Vagina (tissue), 2 donors: ENCODE measurements at regions not wholly inside any gene's neighbourhood (a gene's known extent, or its start where the extent isn't known, plus 50 kb on each side); places are given as distances from the start of the nearest gene placed in this dataset.

ENCODE experiments used
- DNase-seq, 2 donors: peaks; one replicate each; pipeline ENCODE4 v3.0.0-alpha.2; 2017; ENCODE audit errors: extremely low spot score in 2 of 2
- H3K27ac ChIP-seq: fragments of 200-600 bp; sonication (generic); one replicate; pipeline ENCODE4 v1.5.1; 2019
- H3K27me3 ChIP-seq: fragments of 200-600 bp; sonication (generic); one replicate; pipeline ENCODE4 v1.5.1; 2019
- H3K36me3 ChIP-seq, 2 donors: fragments of 200-600 bp; sonication (generic); one replicate each; pipeline ENCODE4 v1.5.1; 2017 to 2019
- H3K4me1 ChIP-seq: fragments of 200-600 bp; sonication (generic); one replicate; pipeline ENCODE4 v1.5.1; 2019
- H3K4me3 ChIP-seq, 2 donors: fragments of 200-600 bp; sonication (generic); 1 replicate in 1 of 2; 2 replicates in 1 of 2; pipeline ENCODE4 v1.5.1; 2016 to 2019
- H3K9me3 ChIP-seq: fragments of 200-600 bp; sonication (generic); one replicate; pipeline ENCODE4 v1.5.1; 2019
- POLR2A ChIP-seq, 2 donors: fragments of 450-650 bp; IDR thresholded peaks; one replicate each; pipeline ENCODE4 v1.6.1; 2017; ENCODE audit warnings: antibody characterized with exemption in 2 of 2, mild to moderate bottlenecking in 2 of 2, moderate library complexity in 2 of 2
- POLR2AphosphoS5 ChIP-seq, 2 donors: sonication (generic); formaldehyde crosslinking; IDR thresholded peaks; one replicate each; pipeline ENCODE4 v1.9.0; 2017; ENCODE audit warnings: antibody characterized with exemption in 2 of 2, mild to moderate bottlenecking in 2 of 2, low read depth in 1 of 2; ENCODE audit not compliant: insufficient read depth in 1 of 2
- intact Hi-C: fragments of 100-400 bp; cut with DNase I; formaldehyde crosslinking; loops from one replicate; pipeline ENCODE4 v1.15.1; 2023
- TF ChIP-seq, protein P1 (sequence below), 3 experiments: fragments of 450-650 bp in 2 of 3; fragments of 200-600 bp in 1 of 3; sonication (generic) in 1 of 3; IDR thresholded peaks; one replicate each; pipeline ENCODE4 v1.5.1; 2017 to 2019; ENCODE audit warnings: antibody characterized with exemption in 3 of 3, mild to moderate bottlenecking in 2 of 3, moderate library complexity in 2 of 3

DNA sequence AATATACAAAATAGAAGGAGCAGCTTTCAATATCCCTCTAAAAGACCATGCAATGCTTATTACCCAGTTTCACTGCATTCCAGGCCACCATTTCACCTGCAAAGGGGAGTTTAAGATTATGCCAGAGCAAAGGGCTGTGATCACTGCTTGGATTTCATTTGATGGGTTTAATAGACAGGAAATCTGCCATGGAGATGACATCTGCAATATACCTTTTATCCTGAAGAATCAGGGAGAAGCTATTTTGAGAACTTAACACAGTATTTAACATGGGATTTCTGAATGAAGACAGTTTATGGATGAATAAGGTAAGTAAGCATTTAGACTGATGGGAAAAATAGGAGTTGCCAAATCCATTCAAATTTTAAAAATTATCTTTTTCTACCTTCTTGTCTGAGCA lies 303.0 kb upstream of the SLC8A1 start:
- intact Hi-C loops = no loop called here
- Histone ChIP-seq H3K36me3 (no peaks in the 10 kb centered on the region), H3K27ac (no peak overlapping the region), H3K4me1 (peaks cover 4% of the 10 kb centered on the region), H3K9me3 (no peaks in the 10 kb centered on the region), H3K4me3 (no peak overlapping the region), H3K27me3 (no peaks in the 10 kb centered on the region)
- TF ChIP-seq POLR2AphosphoS5 (IDR thresholded peaks at IDR 0.05; ENCODE audit: insufficient read depth in 1 of 2, low read depth in 1 of 2) = no peak
- TF ChIP-seq, protein P1, sequence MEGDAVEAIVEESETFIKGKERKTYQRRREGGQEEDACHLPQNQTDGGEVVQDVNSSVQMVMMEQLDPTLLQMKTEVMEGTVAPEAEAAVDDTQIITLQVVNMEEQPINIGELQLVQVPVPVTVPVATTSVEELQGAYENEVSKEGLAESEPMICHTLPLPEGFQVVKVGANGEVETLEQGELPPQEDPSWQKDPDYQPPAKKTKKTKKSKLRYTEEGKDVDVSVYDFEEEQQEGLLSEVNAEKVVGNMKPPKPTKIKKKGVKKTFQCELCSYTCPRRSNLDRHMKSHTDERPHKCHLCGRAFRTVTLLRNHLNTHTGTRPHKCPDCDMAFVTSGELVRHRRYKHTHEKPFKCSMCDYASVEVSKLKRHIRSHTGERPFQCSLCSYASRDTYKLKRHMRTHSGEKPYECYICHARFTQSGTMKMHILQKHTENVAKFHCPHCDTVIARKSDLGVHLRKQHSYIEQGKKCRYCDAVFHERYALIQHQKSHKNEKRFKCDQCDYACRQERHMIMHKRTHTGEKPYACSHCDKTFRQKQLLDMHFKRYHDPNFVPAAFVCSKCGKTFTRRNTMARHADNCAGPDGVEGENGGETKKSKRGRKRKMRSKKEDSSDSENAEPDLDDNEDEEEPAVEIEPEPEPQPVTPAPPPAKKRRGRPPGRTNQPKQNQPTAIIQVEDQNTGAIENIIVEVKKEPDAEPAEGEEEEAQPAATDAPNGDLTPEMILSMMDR (IDR thresholded peaks at IDR 0.05) = no peak
- TF ChIP-seq POLR2A (IDR thresholded peaks at IDR 0.05) = no peak
- DNase-seq = no peak

DNA sequence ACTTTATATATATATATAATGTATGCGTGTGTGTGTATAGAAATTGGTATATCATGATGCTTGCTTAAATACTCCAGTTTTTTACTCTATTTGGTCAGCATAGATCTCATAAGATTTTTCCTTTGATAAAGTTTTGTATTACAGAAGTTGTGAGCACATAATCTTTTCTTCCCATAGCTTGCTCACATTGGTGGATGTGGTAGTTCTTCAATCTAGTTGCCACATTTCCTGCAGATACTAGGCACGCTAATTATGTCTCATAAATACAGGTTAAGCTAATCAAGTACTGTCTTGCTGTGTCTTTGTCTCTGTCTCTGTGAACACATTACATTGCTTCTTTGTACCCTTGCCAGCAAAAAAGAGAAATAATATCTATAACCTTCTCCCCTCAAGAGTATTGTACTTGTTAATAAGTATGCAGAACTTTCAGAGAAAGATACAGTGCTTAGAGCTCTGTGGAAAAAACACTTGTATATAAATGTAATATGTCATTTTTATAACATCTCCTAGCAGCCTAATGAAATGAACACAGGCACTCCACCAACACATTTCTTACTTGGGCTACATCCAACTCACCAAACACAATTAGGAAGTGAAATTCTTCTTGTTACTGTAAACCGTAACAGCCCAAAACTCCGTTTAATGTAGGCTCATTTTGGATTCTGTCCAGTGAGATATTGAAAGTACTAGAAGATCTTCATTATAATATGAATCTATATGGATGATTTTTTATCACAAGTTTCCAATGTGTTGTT lies 306.7 kb upstream of the SLC8A1 start:
- H3K27me3 ChIP-seq = no peaks in the 10 kb centered on the region
- no peak overlapping the region for H3K4me3 ChIP-seq
- H3K27ac ChIP-seq = no peak overlapping the region
- no peaks in the 10 kb centered on the region for H3K9me3 ChIP-seq
- H3K36me3 ChIP-seq = no peaks in the 10 kb centered on the region
- DNase-seq = no peak
- TF ChIP-seq, protein P1 (IDR thresholded peaks at IDR 0.05) = no peak
- TF ChIP-seq POLR2AphosphoS5 (IDR thresholded peaks at IDR 0.05; ENCODE audit: insufficient read depth in 1 of 2, low read depth in 1 of 2) (no peak), POLR2A (IDR thresholded peaks at IDR 0.05) (no peak)
- H3K4me1 ChIP-seq = peaks cover 4% of the 10 kb centered on the region
- intact Hi-C loops = no loop called here

DNA sequence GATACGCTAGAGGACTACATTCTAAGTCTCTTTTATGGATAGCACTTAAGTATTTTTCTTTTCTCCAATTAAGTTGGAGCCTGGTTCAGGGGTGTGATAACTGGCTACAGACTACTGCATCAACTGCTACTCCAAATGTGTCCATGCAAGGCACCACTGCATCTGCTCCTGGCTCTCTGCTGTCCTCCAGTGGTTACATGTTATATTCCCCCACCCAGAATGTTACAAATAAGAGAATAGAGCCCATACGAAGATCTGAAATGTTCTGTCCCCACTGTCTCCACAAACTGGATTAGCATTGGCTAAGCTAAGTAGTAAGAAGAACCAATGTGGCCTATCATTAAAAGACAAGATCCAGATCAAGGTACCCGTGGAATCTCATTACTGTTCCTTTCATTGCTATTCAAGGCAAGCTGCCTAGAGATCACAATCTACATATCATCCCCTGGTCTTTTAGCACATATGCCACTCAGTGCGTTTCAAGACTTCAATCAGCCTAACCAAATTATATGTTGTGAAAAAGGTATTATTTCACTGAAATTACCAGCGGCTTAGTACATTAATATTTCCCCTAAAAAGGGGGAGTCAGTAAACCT lies 308.3 kb upstream of the SLC8A1 start:
- no peak for DNase-seq
- TF ChIP-seq POLR2AphosphoS5 (IDR thresholded peaks at IDR 0.05; ENCODE audit: insufficient read depth in 1 of 2, low read depth in 1 of 2) = no peak
- TF ChIP-seq, protein P1 (IDR thresholded peaks at IDR 0.05) = peak in 1 of 3 experiments; percentile 35
- H3K27me3 ChIP-seq = no peaks in the 10 kb centered on the region
- H3K4me1 ChIP-seq = peaks cover 4% of the 10 kb centered on the region
- no peaks in the 10 kb centered on the region for H3K9me3 ChIP-seq
- H3K27ac ChIP-seq = no peak overlapping the region
- no peak overlapping the region for H3K4me3 ChIP-seq
- no peaks in the 10 kb centered on the region for H3K36me3 ChIP-seq
- intact Hi-C loops = no loop called here

DNA sequence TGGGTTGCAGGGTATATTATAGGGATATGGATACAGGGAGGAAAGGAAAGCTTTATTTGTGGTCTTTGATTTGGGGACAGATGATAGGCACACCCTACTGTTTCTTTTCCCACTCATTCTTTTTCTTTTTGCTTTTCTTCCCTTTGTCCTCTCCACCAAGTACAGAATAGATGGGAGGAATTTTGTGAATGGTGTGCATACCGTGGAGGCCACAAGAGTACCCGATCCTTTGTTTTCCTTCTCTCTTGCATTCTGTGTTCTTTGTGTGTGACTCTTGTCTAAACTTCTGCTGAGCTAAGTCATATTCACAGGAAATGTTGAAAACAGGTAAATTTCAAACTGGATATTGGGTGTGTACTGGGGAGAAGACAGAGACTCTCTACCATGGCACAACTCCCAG lies 321.4 kb upstream of the SLC8A1 start:
- H3K4me1 ChIP-seq = no peaks in the 10 kb centered on the region
- intact Hi-C loops = no loop called here
- TF ChIP-seq POLR2A (IDR thresholded peaks at IDR 0.05) = no peak
- TF ChIP-seq, protein P1 (IDR thresholded peaks at IDR 0.05) = no peak
- TF ChIP-seq POLR2AphosphoS5 (IDR thresholded peaks at IDR 0.05; ENCODE audit: insufficient read depth in 1 of 2, low read depth in 1 of 2) = no peak
- no peak for DNase-seq
- no peaks in the 10 kb centered on the region for H3K36me3 ChIP-seq
- no peaks in the 10 kb centered on the region for H3K27me3 ChIP-seq
- no peak overlapping the region for H3K4me3 ChIP-seq
- no peak overlapping the region for H3K27ac ChIP-seq
- no peaks in the 10 kb centered on the region for H3K9me3 ChIP-seq

DNA sequence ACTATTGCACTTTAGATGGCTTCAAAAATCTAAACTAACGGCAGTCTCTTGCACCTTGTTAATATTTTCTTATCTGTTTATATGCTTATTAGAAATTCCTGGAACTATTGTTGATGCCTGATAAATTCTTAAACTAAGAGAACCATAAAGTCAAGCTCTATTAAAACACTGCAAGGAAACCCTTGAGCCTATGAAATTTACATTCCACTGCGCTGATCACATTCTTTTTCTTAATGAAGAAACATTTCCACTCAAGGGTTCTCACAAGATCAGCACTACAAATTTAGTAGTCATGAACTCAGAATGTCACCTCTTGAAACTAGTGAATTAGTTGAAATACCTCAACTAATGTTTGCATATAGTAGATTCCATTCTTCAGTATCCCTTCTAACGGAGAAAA lies 331.8 kb upstream of the SLC8A1 start:
- Histone ChIP-seq H3K36me3 (no peaks in the 10 kb centered on the region), H3K27me3 (no peaks in the 10 kb centered on the region), H3K27ac (no peak overlapping the region), H3K9me3 (no peaks in the 10 kb centered on the region), H3K4me1 (no peaks in the 10 kb centered on the region), H3K4me3 (no peak overlapping the region)
- TF ChIP-seq POLR2A (IDR thresholded peaks at IDR 0.05) (no peak), POLR2AphosphoS5 (IDR thresholded peaks at IDR 0.05; ENCODE audit: insufficient read depth in 1 of 2, low read depth in 1 of 2) (no peak)
- TF ChIP-seq, protein P1 (IDR thresholded peaks at IDR 0.05) = no peak
- intact Hi-C loops = no loop called here
- DNase-seq = no peak
